Stomach (tissue), 8 donors: ENCODE measurements at regions not wholly inside any gene's neighbourhood (a gene's known extent, or its start where the extent isn't known, plus 50 kb on each side); places are given as distances from the start of the nearest gene placed in this dataset.

Source experiments
- DNase-seq, 2 donors: peaks; one replicate each; pipeline versions ENCODE4 v3.0.0 to v3.0.0-alpha.2; 2013 to 2019
- H3K27ac ChIP-seq, 5 donors: fragments of 200-600 bp in 4 of 5; sonication (generic) in 4 of 5; one replicate each; pipeline ENCODE4 v1.5.1; 2013 to 2019; ENCODE audit warnings: mild to moderate bottlenecking in 1 of 5, moderate library complexity in 1 of 5
- H3K27me3 ChIP-seq, 3 donors: fragments of 200-600 bp; sonication (generic); one replicate each; pipeline ENCODE4 v1.5.1; 2017 to 2019; ENCODE audit warnings: mixed run types in 1 of 3
- H3K36me3 ChIP-seq, 4 donors: fragments of 200-600 bp; sonication (generic); 1 replicate in 3 of 4; 2 replicates in 1 of 4; pipeline ENCODE4 v1.5.1; 2016 to 2019
- H3K4me1 ChIP-seq, 4 donors: fragments of 200-600 bp; sonication (generic); one replicate each; pipeline ENCODE4 v1.5.1; 2016 to 2019
- H3K4me3 ChIP-seq, 4 donors: fragments of 200-600 bp; sonication (generic) in 3 of 4; one replicate each; pipeline ENCODE4 v1.5.1; 2016 to 2019; ENCODE audit warnings: mild to moderate bottlenecking in 1 of 4
- H3K9me3 ChIP-seq, 4 donors: fragments of 200-600 bp; sonication (generic); one replicate each; pipeline ENCODE4 v1.5.1; 2016 to 2019
- EP300 ChIP-seq: sonication (generic); formaldehyde crosslinking; IDR thresholded peaks from one replicate; pipeline ENCODE4 v1.6.1; 2017; ENCODE audit warnings: antibody characterized with exemption
- POLR2A ChIP-seq, 4 donors: fragments of 450-650 bp; IDR thresholded peaks; one replicate each; pipeline ENCODE4 v1.6.1; 2016; ENCODE audit warnings: antibody characterized with exemption in 4 of 4, control low read depth in 2 of 4, mild to moderate bottlenecking in 1 of 4, moderate library complexity in 1 of 4
- POLR2AphosphoS5 ChIP-seq, 3 donors: sonication (generic); formaldehyde crosslinking; IDR thresholded peaks; one replicate each; pipeline ENCODE4 v1.6.1; 2016; ENCODE audit warnings: antibody characterized with exemption in 3 of 3
- WGBS, 5 donors: extraction: QIAGEN DNeasy Blood & Tissue Kit in 3 of 5; methylation state at CpG; one replicate each; pipeline versions ENCODE4 v1.1.5 to v1.1.7; 2013 to 2018; 5-methylcytosine and 5-hydroxymethylcytosine counted together
- intact Hi-C: fragments of 100-400 bp; cut with DNase I; formaldehyde crosslinking; loops from one replicate; pipeline ENCODE4 v1.15.1; 2023; ENCODE audit warnings: low total_unique reads
- TF ChIP-seq, protein P1 (sequence below), 7 experiments: fragments of 450-650 bp in 4 of 7; fragments of 200-600 bp in 3 of 7; sonication (generic) in 3 of 7; IDR thresholded peaks; one replicate each; pipeline ENCODE4 v1.5.1; 2016 to 2019; ENCODE audit warnings: antibody characterized with exemption in 7 of 7, control low read depth in 2 of 7, mild to moderate bottlenecking in 1 of 7
- donor health status: healthy with polysubstance abuse.
- donor health status: Bipolar disorder and iron deficiency.
- donor health status: healthy.

DNA sequence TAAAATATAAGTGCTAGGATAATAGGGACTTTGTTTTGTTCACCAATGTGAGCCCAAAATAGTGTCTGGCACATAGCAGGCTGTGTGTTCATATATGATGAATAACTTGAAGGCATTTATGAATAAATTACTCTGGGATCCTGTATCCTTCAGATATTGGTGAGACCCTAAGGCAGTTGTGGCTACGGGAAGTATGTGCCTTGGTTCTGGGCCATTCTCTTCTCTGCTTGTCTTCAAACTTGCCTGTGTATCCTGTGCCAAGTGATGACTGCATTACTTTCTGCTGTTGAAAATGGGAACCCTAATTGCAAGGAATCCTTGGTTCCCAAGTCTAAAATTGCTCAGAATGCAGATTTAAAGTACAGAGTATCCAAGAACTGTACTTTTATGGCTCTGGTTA is 67.6 kb upstream of the KTN1 start:
- intact Hi-C loops, result no loop called here
- no peak for TF ChIP-seq POLR2A (IDR thresholded peaks at IDR 0.05)
- no peak for TF ChIP-seq EP300
- TF ChIP-seq, protein P1, sequence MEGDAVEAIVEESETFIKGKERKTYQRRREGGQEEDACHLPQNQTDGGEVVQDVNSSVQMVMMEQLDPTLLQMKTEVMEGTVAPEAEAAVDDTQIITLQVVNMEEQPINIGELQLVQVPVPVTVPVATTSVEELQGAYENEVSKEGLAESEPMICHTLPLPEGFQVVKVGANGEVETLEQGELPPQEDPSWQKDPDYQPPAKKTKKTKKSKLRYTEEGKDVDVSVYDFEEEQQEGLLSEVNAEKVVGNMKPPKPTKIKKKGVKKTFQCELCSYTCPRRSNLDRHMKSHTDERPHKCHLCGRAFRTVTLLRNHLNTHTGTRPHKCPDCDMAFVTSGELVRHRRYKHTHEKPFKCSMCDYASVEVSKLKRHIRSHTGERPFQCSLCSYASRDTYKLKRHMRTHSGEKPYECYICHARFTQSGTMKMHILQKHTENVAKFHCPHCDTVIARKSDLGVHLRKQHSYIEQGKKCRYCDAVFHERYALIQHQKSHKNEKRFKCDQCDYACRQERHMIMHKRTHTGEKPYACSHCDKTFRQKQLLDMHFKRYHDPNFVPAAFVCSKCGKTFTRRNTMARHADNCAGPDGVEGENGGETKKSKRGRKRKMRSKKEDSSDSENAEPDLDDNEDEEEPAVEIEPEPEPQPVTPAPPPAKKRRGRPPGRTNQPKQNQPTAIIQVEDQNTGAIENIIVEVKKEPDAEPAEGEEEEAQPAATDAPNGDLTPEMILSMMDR (IDR thresholded peaks at IDR 0.05), result no peak
- no peak for TF ChIP-seq POLR2AphosphoS5 (IDR thresholded peaks at IDR 0.05)
- Histone ChIP-seq H3K4me1 (no peaks in the 10 kb centered on the region), H3K27ac (no peak overlapping the region), H3K36me3 (no peaks in the 10 kb centered on the region), H3K27me3 (no peaks in the 10 kb centered on the region), H3K4me3 (no peak overlapping the region), H3K9me3 (no peaks in the 10 kb centered on the region)
- no peak for DNase-seq
- 69 to 91% (median 82%) methylated on average over 1 of the region's 1 CpG for WGBS, 5 donors

DNA sequence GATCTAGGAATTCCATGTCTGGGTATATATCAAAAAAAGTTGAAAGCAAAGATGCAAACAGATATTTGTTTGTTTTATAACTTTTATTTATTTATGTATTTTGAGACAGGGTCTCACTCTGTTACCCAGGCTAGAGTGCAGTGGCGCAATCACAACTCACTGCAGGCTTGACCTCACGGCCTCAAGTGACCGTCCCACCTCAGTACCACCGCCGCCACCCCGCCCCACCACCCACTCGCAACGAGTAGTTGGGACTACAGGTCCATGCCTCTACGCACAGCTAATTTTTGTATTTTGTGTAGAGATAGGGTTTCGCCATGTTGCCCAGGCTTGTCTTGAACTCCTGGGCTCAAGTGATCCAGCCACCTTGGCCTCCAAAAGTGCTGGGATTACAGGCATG is 66.5 kb upstream of the KTN1 start:
- intact Hi-C loops, result no loop called here
- 82 to 96% (median 92%) methylated on average over 10 of the region's 10 CpGs for WGBS, 5 donors

DNA sequence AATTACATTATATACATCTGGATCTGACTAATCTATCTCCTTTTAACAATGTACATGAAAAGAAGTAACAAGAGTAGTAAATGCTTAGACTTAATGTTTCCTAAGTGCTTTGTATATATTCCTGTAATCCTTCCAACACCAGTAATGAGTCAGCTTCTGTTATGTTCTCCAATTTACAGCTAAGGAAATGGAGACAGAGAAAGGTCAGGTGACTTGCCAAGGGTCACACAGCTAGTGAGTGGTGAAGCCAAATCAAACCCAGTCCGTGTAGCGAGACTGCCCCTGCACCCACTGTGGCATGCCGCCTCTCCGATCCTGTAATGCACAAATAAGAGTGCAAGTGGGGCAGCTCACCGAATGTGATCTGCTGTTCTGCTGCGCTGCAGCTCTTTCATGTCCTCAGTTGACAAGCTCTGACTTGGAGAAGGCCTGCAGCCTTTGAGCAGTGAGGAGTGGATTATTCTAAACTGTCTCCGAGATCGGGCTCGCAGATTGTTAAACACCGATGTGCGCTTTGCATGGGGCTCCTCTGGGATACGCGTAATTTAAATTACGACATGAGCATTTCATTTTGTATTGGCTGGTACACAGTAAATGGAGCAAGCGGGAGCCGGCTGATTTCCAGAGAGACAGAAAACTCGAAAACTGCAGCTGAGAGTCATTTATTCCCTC is 65.1 kb upstream of the KTN1 start:
- Histone ChIP-seq H3K36me3 (no peaks in the 10 kb centered on the region), H3K27me3 (no peaks in the 10 kb centered on the region), H3K27ac (no peak overlapping the region), H3K4me3 (no peak overlapping the region), H3K9me3 (no peaks in the 10 kb centered on the region), H3K4me1 (no peaks in the 10 kb centered on the region)
- WGBS, 5 donors, result 66 to 81% (median 78%) methylated on average over 17 of the region's 17 CpGs
- intact Hi-C loops, result no loop called here
- DNase-seq, result peak in 1 of 2 donors; percentile 9
- TF ChIP-seq EP300 (no peak), POLR2AphosphoS5 (IDR thresholded peaks at IDR 0.05) (no peak), POLR2A (IDR thresholded peaks at IDR 0.05) (no peak)
- TF ChIP-seq, protein P1 (IDR thresholded peaks at IDR 0.05), result no peak

More for the DNA sequence above, 66.5 kb upstream of the KTN1 start:
- no peaks in the 10 kb centered on the region for H3K4me1 ChIP-seq
- TF ChIP-seq, protein P1 (IDR thresholded peaks at IDR 0.05), result no peak
- TF ChIP-seq EP300 (no peak), POLR2A (IDR thresholded peaks at IDR 0.05) (no peak), POLR2AphosphoS5 (IDR thresholded peaks at IDR 0.05) (no peak)
- DNase-seq, result no peak
- no peaks in the 10 kb centered on the region for H3K36me3 ChIP-seq
- H3K4me3 ChIP-seq, result no peak overlapping the region
- no peak overlapping the region for H3K27ac ChIP-seq
- no peaks in the 10 kb centered on the region for H3K27me3 ChIP-seq
- H3K9me3 ChIP-seq, result no peaks in the 10 kb centered on the region

DNA sequence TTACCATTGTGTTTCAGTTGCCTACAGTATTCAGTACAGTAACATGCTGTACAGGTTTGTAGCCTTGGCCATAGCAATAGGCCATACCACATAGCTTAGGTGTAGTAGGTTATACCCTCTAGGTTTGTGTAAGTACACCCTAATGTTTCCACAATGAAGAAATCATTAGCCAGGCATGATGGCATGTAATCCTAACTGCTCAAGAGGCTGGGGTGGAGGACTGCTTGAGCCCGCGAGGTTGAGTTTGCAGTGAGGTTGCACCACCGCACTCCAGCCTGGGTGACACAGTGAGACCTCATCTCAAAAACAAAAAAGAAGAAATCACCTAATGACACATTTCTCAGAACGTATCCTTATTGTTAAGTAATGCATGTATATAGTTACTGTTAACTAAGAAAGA is 63.2 kb upstream of the KTN1 start:
- Histone ChIP-seq H3K27me3 (no peaks in the 10 kb centered on the region), H3K4me1 (no peaks in the 10 kb centered on the region), H3K4me3 (no peak overlapping the region), H3K27ac (no peak overlapping the region), H3K36me3 (no peaks in the 10 kb centered on the region), H3K9me3 (no peaks in the 10 kb centered on the region)
- DNase-seq, result no peak
- TF ChIP-seq POLR2AphosphoS5 (IDR thresholded peaks at IDR 0.05), result no peak
- no peak for TF ChIP-seq POLR2A (IDR thresholded peaks at IDR 0.05)
- no peak for TF ChIP-seq EP300
- TF ChIP-seq, protein P1 (IDR thresholded peaks at IDR 0.05), result no peak
- intact Hi-C loops, result no loop called here
- 83 to 98% (median 96%) methylated on average over 4 of the region's 4 CpGs for WGBS, 5 donors
